Prostate gland (tissue), 2 donors: ENCODE measurements at regions not wholly inside any gene's neighbourhood (a gene's known extent, or its start where the extent isn't known, plus 50 kb on each side); places are given as distances from the start of the nearest gene placed in this dataset.

Experiments
- DNase-seq: peaks from one replicate; pipeline ENCODE4 v3.0.0-alpha.2; 2019; ENCODE audit warnings: low spot score
- H3K27ac ChIP-seq, 2 donors: fragments of 200-600 bp; sonication (generic); 2 replicates each; pipeline ENCODE4 v1.5.1; 2017 to 2019
- H3K27me3 ChIP-seq: fragments of 200-600 bp; sonication (generic); replicated peaks from 2 replicates; pipeline ENCODE4 v1.5.1; 2019; ENCODE audit not compliant: insufficient read depth
- H3K36me3 ChIP-seq, 2 donors: fragments of 200-600 bp; sonication (generic); 1 replicate in 1 of 2; 2 replicates in 1 of 2; pipeline versions ENCODE4 v1.5.1 to v1.8.1; 2017 to 2019
- H3K4me1 ChIP-seq: fragments of 200-600 bp; sonication (generic); replicated peaks from 2 replicates; pipeline ENCODE4 v1.5.1; 2019
- H3K4me3 ChIP-seq, 2 donors: fragments of 200-600 bp; sonication (generic); 2 replicates each; pipeline ENCODE4 v1.5.1; 2017 to 2019
- H3K9me3 ChIP-seq: fragments of 200-600 bp; sonication (generic); 2 replicates; pipeline ENCODE4 v1.5.1; 2017
- CTCF ChIP-seq, 4 experiments: fragments of 200-600 bp in 2 of 4; fragments of 450-650 bp in 2 of 4; sonication (generic) in 2 of 4; IDR thresholded peaks; 1 replicate in 3 of 4; 2 replicates in 1 of 4; pipeline ENCODE4 v1.5.1; 2016 to 2019; ENCODE audit warnings: antibody characterized with exemption in 4 of 4, mild to moderate bottlenecking in 2 of 4, moderate library complexity in 2 of 4
- POLR2A ChIP-seq: fragments of 450-650 bp; IDR thresholded peaks from one replicate; pipeline ENCODE4 v1.6.1; 2016; ENCODE audit warnings: antibody characterized with exemption, mild to moderate bottlenecking
- POLR2AphosphoS5 ChIP-seq: sonication (generic); formaldehyde crosslinking; IDR thresholded peaks from one replicate; pipeline ENCODE4 v1.6.1; 2017; ENCODE audit warnings: antibody characterized with exemption
- WGBS: methylation state at CpG from one replicate; pipeline ENCODE4 v1.1.5; 2018; 5-methylcytosine and 5-hydroxymethylcytosine counted together
- intact Hi-C: fragments of 100-400 bp; cut with DNase I; formaldehyde crosslinking; loops from one replicate; pipeline ENCODE4 v1.14.2; 2022

GRCh38 chr6:108768792-108769524 is 79.3 kb upstream of the ARMC2 start:
- no peak for DNase-seq
- Histone ChIP-seq H3K36me3 (no peaks in the 10 kb centered on the region), H3K9me3 (no peaks in the 10 kb centered on the region), H3K4me3 (no peak overlapping the region), H3K27ac (no peak overlapping the region), H3K4me1 (no peaks in the 10 kb centered on the region), H3K27me3 (no peaks in the 10 kb centered on the region)
- 96% methylated on average over 10 of the region's 10 CpGs for WGBS
- TF ChIP-seq POLR2AphosphoS5, result no peak
- TF ChIP-seq CTCF (IDR thresholded peaks at IDR 0.05), result no peak
- no peak for TF ChIP-seq POLR2A
- intact Hi-C loops, result no loop called here

- Histone ChIP-seq H3K4me1 (no peaks in the 10 kb centered on the region), H3K36me3 (no peaks in the 10 kb centered on the region), H3K27ac (no peak overlapping the region), H3K4me3 (no peak overlapping the region), H3K9me3 (no peaks in the 10 kb centered on the region), H3K27me3 (no peaks in the 10 kb centered on the region)
- TF ChIP-seq CTCF (IDR thresholded peaks at IDR 0.05), result no peak
- no peak for TF ChIP-seq POLR2AphosphoS5
- TF ChIP-seq POLR2A, result no peak
- intact Hi-C loops, result no loop called here
- WGBS, result 100% methylated on average over 1 of the region's 1 CpG
- DNase-seq, result no peak
Measured at GRCh38 chr6:108771421-108771820, 76.8 kb upstream of the ARMC2 start.

GRCh38 chr6:108774555-108774954 is 73.7 kb upstream of the ARMC2 start:
- Histone ChIP-seq H3K27ac (no peak overlapping the region), H3K4me1 (no peaks in the 10 kb centered on the region), H3K36me3 (no peaks in the 10 kb centered on the region), H3K4me3 (no peak overlapping the region), H3K27me3 (no peaks in the 10 kb centered on the region), H3K9me3 (no peaks in the 10 kb centered on the region)
- 97% methylated on average over 3 of the region's 3 CpGs for WGBS
- no peak for DNase-seq
- TF ChIP-seq POLR2A (no peak), POLR2AphosphoS5 (no peak), CTCF (IDR thresholded peaks at IDR 0.05) (no peak)
- intact Hi-C loops, result no loop called here

GRCh38 chr6:108777536-108777935 is 70.7 kb upstream of the ARMC2 start:
- no peak overlapping the region for H3K4me3 ChIP-seq
- WGBS, result 90% methylated on average over 5 of the region's 5 CpGs
- H3K4me1 ChIP-seq, result no peaks in the 10 kb centered on the region
- TF ChIP-seq CTCF (IDR thresholded peaks at IDR 0.05), result no peak
- H3K27ac ChIP-seq, result no peak overlapping the region
- H3K27me3 ChIP-seq, result no peaks in the 10 kb centered on the region
- no peaks in the 10 kb centered on the region for H3K9me3 ChIP-seq
- intact Hi-C loops, result no loop called here
- H3K36me3 ChIP-seq, result no peaks in the 10 kb centered on the region
- no peak for DNase-seq

GRCh38 chr6:108778421-108779186 is 69.6 kb upstream of the ARMC2 start:
- Histone ChIP-seq H3K9me3 (no peaks in the 10 kb centered on the region), H3K36me3 (no peaks in the 10 kb centered on the region), H3K4me1 (peaks cover 3% of the 10 kb centered on the region), H3K27ac (no peak overlapping the region), H3K4me3 (no peak overlapping the region), H3K27me3 (no peaks in the 10 kb centered on the region)
- intact Hi-C loops, result no loop called here
- DNase-seq, result no peak
- TF ChIP-seq CTCF (IDR thresholded peaks at IDR 0.05), result no peak
- WGBS, result 90% methylated on average over 7 of the region's 7 CpGs
